Ascending aorta (tissue), 2 donors: ENCODE measurements at regions not wholly inside any gene's neighbourhood (a gene's known extent, or its start where the extent isn't known, plus 50 kb on each side); places are given as distances from the start of the nearest gene placed in this dataset.

ENCODE experiments used
- DNase-seq, 2 donors: peaks; one replicate each; pipeline ENCODE4 v3.0.0-alpha.2; 2019; ENCODE audit warnings: low spot score in 2 of 2
- H3K27ac ChIP-seq, 2 donors: fragments of 200-600 bp; sonication (generic); one replicate each; pipeline ENCODE4 v1.5.1; 2016 to 2017; ENCODE audit warnings: mild to moderate bottlenecking in 1 of 2
- H3K27me3 ChIP-seq: fragments of 200-600 bp; sonication (generic); one replicate; pipeline ENCODE4 v1.5.1; 2017
- H3K36me3 ChIP-seq, 2 donors: fragments of 200-600 bp; sonication (generic); one replicate each; pipeline ENCODE4 v1.5.1; 2016
- H3K4me1 ChIP-seq, 2 donors: fragments of 200-600 bp; sonication (generic); one replicate each; pipeline ENCODE4 v1.5.1; 2016 to 2017; ENCODE audit warnings: mild to moderate bottlenecking in 1 of 2
- H3K4me3 ChIP-seq, 2 donors: fragments of 200-600 bp; sonication (generic); one replicate each; pipeline ENCODE4 v1.5.1; 2016 to 2017; ENCODE audit warnings: mild to moderate bottlenecking in 1 of 2
- H3K9me3 ChIP-seq, 2 donors: fragments of 200-600 bp; sonication (generic); one replicate each; pipeline ENCODE4 v1.5.1; 2016
- CTCF ChIP-seq, 3 experiments: fragments of 200-600 bp in 2 of 3; fragments of 450-650 bp in 1 of 3; sonication (generic) in 2 of 3; IDR thresholded peaks; one replicate each; pipeline ENCODE4 v1.5.1; 2016 to 2019; ENCODE audit warnings: antibody characterized with exemption in 3 of 3, mild to moderate bottlenecking in 1 of 3, moderate library complexity in 1 of 3
- intact Hi-C: fragments of 100-400 bp; cut with DNase I; formaldehyde crosslinking; loops from one replicate; pipeline ENCODE4 v1.15.1; 2023

- H3K27me3 ChIP-seq: no peaks in the 10 kb centered on the region
- no peak overlapping the region for H3K4me3 ChIP-seq
- H3K9me3 ChIP-seq: no peaks in the 10 kb centered on the region
- no peak for DNase-seq
- intact Hi-C loops: no loop called here
- no peak overlapping the region for H3K27ac ChIP-seq
- H3K36me3 ChIP-seq: no peaks in the 10 kb centered on the region
- H3K4me1 ChIP-seq: no peaks in the 10 kb centered on the region
- TF ChIP-seq CTCF (IDR thresholded peaks at IDR 0.05): no peak
Measured at GRCh38 chr22:48453171-48453570, 1374.5 kb downstream of the BRD1 start.

GRCh38 chr22:48452766-48453165 lies 1374.9 kb downstream of the BRD1 start:
- Histone ChIP-seq H3K4me3 (no peak overlapping the region), H3K4me1 (no peaks in the 10 kb centered on the region), H3K27me3 (no peaks in the 10 kb centered on the region), H3K27ac (no peak overlapping the region), H3K36me3 (no peaks in the 10 kb centered on the region), H3K9me3 (no peaks in the 10 kb centered on the region)
- no peak for TF ChIP-seq CTCF (IDR thresholded peaks at IDR 0.05)
- no peak for DNase-seq
- intact Hi-C loops: no loop called here

- no peak overlapping the region for H3K4me3 ChIP-seq
- no peaks in the 10 kb centered on the region for H3K4me1 ChIP-seq
- no peaks in the 10 kb centered on the region for H3K9me3 ChIP-seq
- H3K27me3 ChIP-seq: no peaks in the 10 kb centered on the region
- H3K36me3 ChIP-seq: no peaks in the 10 kb centered on the region
- no peak overlapping the region for H3K27ac ChIP-seq
- DNase-seq: no peak
- intact Hi-C loops: no loop called here
- no peak for TF ChIP-seq CTCF (IDR thresholded peaks at IDR 0.05)
Measured at GRCh38 chr22:48451891-48452290, 1375.8 kb downstream of the BRD1 start.

- H3K27ac ChIP-seq: no peak overlapping the region
- no peak for TF ChIP-seq CTCF (IDR thresholded peaks at IDR 0.05)
- no peaks in the 10 kb centered on the region for H3K36me3 ChIP-seq
- no peak for DNase-seq
- H3K27me3 ChIP-seq: no peaks in the 10 kb centered on the region
- intact Hi-C loops: no loop called here
- no peaks in the 10 kb centered on the region for H3K4me1 ChIP-seq
- no peak overlapping the region for H3K4me3 ChIP-seq
- no peaks in the 10 kb centered on the region for H3K9me3 ChIP-seq
Measured at GRCh38 chr22:48450188-48450825, 1377.4 kb downstream of the BRD1 start.

- intact Hi-C loops: no loop called here
Measured at GRCh38 chr22:48449466-48450187, 1378.0 kb downstream of the BRD1 start.

More at GRCh38 chr22:48449466-48450187, 1378.0 kb downstream of the BRD1 start:
- no peak for TF ChIP-seq CTCF (IDR thresholded peaks at IDR 0.05)
- H3K36me3 ChIP-seq: no peaks in the 10 kb centered on the region
- DNase-seq: no peak
- H3K4me3 ChIP-seq: no peak overlapping the region
- H3K27me3 ChIP-seq: no peaks in the 10 kb centered on the region
- no peaks in the 10 kb centered on the region for H3K4me1 ChIP-seq
- H3K27ac ChIP-seq: no peak overlapping the region
- no peaks in the 10 kb centered on the region for H3K9me3 ChIP-seq
